HG03097 (cell line): ENCODE measurements at regions not wholly inside any gene's neighbourhood (a gene's known extent, or its start where the extent isn't known, plus 50 kb on each side); places are given as distances from the start of the nearest gene placed in this dataset.
A peak's percentile ranks its signal among the peaks of the same experiment; 100 is the strongest.
"Not testable (repeated sequence)": the region's sequence is repeated elsewhere in the genome, so short reads cannot be mapped to it uniquely, and the experiment has no call there.

Experiments
- ATAC-seq: cut with Tn5 transposase; IDR thresholded peaks from one replicate; pipeline ENCODE4 v1.9.1; 2021; ENCODE audit not compliant: unreplicated experiment, low FRiP score

GRCh38 chr5:110812639-110813038 is 73.8 kb downstream of the SLC25A46 start:
- no peak for ATAC-seq

- ATAC-seq = no peak
Measured at GRCh38 chr5:110815916-110816605, 77.3 kb downstream of the SLC25A46 start.

- ATAC-seq = no peak
Measured at GRCh38 chr5:110817459-110817858, 78.7 kb downstream of the SLC25A46 start.

GRCh38 chr5:110823571-110823970 is 84.8 kb downstream of the SLC25A46 start:
- no peak for ATAC-seq

GRCh38 chr5:110824936-110825441 is 86.2 kb downstream of the SLC25A46 start:
- ATAC-seq = no peak

GRCh38 chr5:110832683-110833082 is 93.9 kb downstream of the SLC25A46 start:
- ATAC-seq = no peak

GRCh38 chr5:110834933-110835332 is 96.1 kb downstream of the SLC25A46 start:
- ATAC-seq = not testable (repeated sequence)

GRCh38 chr5:110836851-110837250 is 98.0 kb downstream of the SLC25A46 start:
- ATAC-seq = no peak

- not testable (repeated sequence) for ATAC-seq
Measured at GRCh38 chr5:110838357-110838756, 99.5 kb downstream of the SLC25A46 start.

- ATAC-seq = no peak
Measured at GRCh38 chr5:110838961-110839360, 100.2 kb downstream of the SLC25A46 start.

GRCh38 chr5:110840347-110840960 is 101.6 kb downstream of the SLC25A46 start:
- no peak for ATAC-seq

GRCh38 chr5:110841137-110841536 is 102.3 kb downstream of the SLC25A46 start:
- no peak for ATAC-seq

- no peak for ATAC-seq
Measured at GRCh38 chr5:110842948-110843347, 104.1 kb downstream of the SLC25A46 start.

GRCh38 chr5:110844251-110844650 is 105.4 kb downstream of the SLC25A46 start:
- no peak for ATAC-seq

GRCh38 chr5:110846398-110847001 is 107.7 kb downstream of the SLC25A46 start:
- no peak for ATAC-seq

- no peak for ATAC-seq
Measured at GRCh38 chr5:110851357-110851756, 112.5 kb downstream of the SLC25A46 start.

- peak; percentile 99 for ATAC-seq
Measured at GRCh38 chr5:110852053-110852452, 113.2 kb downstream of the SLC25A46 start.

- no peak for ATAC-seq
Measured at GRCh38 chr5:110852541-110852940, 113.7 kb downstream of the SLC25A46 start.

GRCh38 chr5:110853267-110853666 is 114.5 kb downstream of the SLC25A46 start:
- ATAC-seq = no peak

GRCh38 chr5:110854200-110854599 is 115.4 kb downstream of the SLC25A46 start:
- ATAC-seq = no peak

- ATAC-seq = no peak
Measured at GRCh38 chr5:110855961-110856360, 117.2 kb downstream of the SLC25A46 start.
